K562 (cell line): ENCODE measurements at regions not wholly inside any gene's neighbourhood (a gene's known extent, or its start where the extent isn't known, plus 50 kb on each side); places are given as distances from the start of the nearest gene placed in this dataset.

Experiments used
- ATAC-seq: fragments of 200-7000 bp; cut with Tn5 transposase; 3 replicates; pipeline ENCODE4 v1.9.1; 2020; ENCODE audit warnings: moderate library complexity
- BruUV-seq: library from RNA; stranded (reverse); fragments of 400-500 nt; replicated peaks from 2 replicates; lab custom pipeline; 2021; lab: Mats Ljungman, UMichigan
- CTCF ChIA-PET: fragments of 300-600 bp; formaldehyde crosslinking; extraction: SDS; loops from one replicate; lab custom pipeline; 2021; ENCODE audit warnings: low intra/inter-chr PET ratio; lab: Yijun Ruan, JAX
- POLR2A ChIA-PET: fragments of 300-600, 350-650 bp; sonication (Branson Sonifier 250); formaldehyde crosslinking; extraction: SDS; loops from one replicate; lab custom pipeline; 2021; ENCODE audit warnings: antibody characterized with exemption, inconsistent platforms; lab: Yijun Ruan, JAX
- DNase-seq, 4 experiments: peaks; one replicate each; pipeline versions ENCODE4 v3.0.0 to v3.0.0-alpha.2; 2011 to 2018; ENCODE audit warnings: low spot score in 3 of 4, mixed read lengths in 3 of 4; ENCODE audit errors: extremely low read depth in 1 of 4
- FAIRE-seq: peaks from 2 replicates; lab custom pipeline; 2011; peaks lifted over from hg19 to GRCh38; lab: Jason Lieb, UNC
- H2AFZ ChIP-seq: 2 replicates; pipeline ENCODE4 v1.6.0; 2011; ENCODE audit warnings: low read depth, low read length, control low read depth, inconsistent platforms
- H3K27ac ChIP-seq: fragments of 200-600 bp; 3 replicates; pipeline ENCODE4 v1.8.0; 2011; ENCODE audit warnings: low read depth, mild to moderate bottlenecking, control low read depth, inconsistent platforms, low read length, moderate library complexity, mixed read lengths; ENCODE audit errors: extremely low read depth
- H3K27me3 ChIP-seq, 2 experiments: fragments of 300-600 bp in 1 of 2; 2 replicates in 1 of 2; 3 replicates in 1 of 2; pipeline versions ENCODE4 v1.6.0 to v1.8.0; 2011; ENCODE audit warnings: inconsistent platforms in 2 of 2, low read length in 2 of 2, mild to moderate bottlenecking in 1 of 2, mixed read lengths in 1 of 2, moderate library complexity in 1 of 2; ENCODE audit not compliant: control insufficient read depth in 2 of 2, insufficient read depth in 2 of 2
- H3K36me3 ChIP-seq: fragments of 300-600 bp; 3 replicates; pipeline ENCODE4 v1.8.0; 2011; ENCODE audit warnings: mild to moderate bottlenecking, low read length, inconsistent platforms; ENCODE audit not compliant: control insufficient read depth, insufficient read depth
- H3K4me1 ChIP-seq, 2 experiments: fragments of 200-600 bp in 1 of 2; replicated peaks in 1 of 2; 2 replicates in 1 of 2; 3 replicates in 1 of 2; pipeline versions ENCODE4 v1.5.1 to v1.8.0; 2011; ENCODE audit warnings: inconsistent platforms in 2 of 2, low read length in 2 of 2, mild to moderate bottlenecking in 1 of 2, mixed read lengths in 1 of 2, moderate library complexity in 1 of 2; ENCODE audit not compliant: control insufficient read depth in 2 of 2, insufficient read depth in 2 of 2
- H3K4me2 ChIP-seq: 2 replicates; pipeline ENCODE4 v1.6.1; 2011; ENCODE audit warnings: low read length, control low read depth, inconsistent platforms, mixed read lengths; ENCODE audit not compliant: insufficient read depth
- H3K4me3 ChIP-seq: fragments of 200-600 bp; sonication (generic), shearing (Covaris generic); 2 replicates; pipeline ENCODE4 v1.5.1; 2016; ENCODE audit warnings: control low read depth, inconsistent platforms
- H3K79me2 ChIP-seq: fragments of 200-600 bp; 3 replicates; pipeline ENCODE4 v1.8.0; 2011; ENCODE audit warnings: low read length, inconsistent platforms; ENCODE audit not compliant: control insufficient read depth, insufficient read depth
- H3K9ac ChIP-seq, 2 experiments: 2 replicates each; pipeline versions ENCODE4 v1.6.0 to v1.6.1; 2011; ENCODE audit warnings: low read depth in 2 of 2, low read length in 2 of 2, control low read depth in 1 of 2, inconsistent platforms in 1 of 2, mild to moderate bottlenecking in 1 of 2, mixed read lengths in 1 of 2; ENCODE audit not compliant: insufficient read depth in 1 of 2
- H3K9me1 ChIP-seq: one replicate; pipeline ENCODE4 v1.6.0; 2011; ENCODE audit warnings: inconsistent platforms, mild to moderate bottlenecking, low read length, moderate library complexity; ENCODE audit not compliant: control insufficient read depth, insufficient read depth
- H3K9me3 ChIP-seq: replicated peaks from 2 replicates; pipeline ENCODE4 v1.5.1; 2011; ENCODE audit warnings: low read depth, low read length, inconsistent platforms; ENCODE audit not compliant: control insufficient read depth, insufficient read depth
- H4K20me1 ChIP-seq: replicated peaks from 2 replicates; pipeline ENCODE4 v1.6.1; 2011; ENCODE audit warnings: low read length, inconsistent platforms, mixed read lengths; ENCODE audit not compliant: control insufficient read depth, insufficient read depth
- ETV6 ChIP-seq, 3 experiments: fragments of 150-350 bp in 1 of 3; sonication (generic) in 1 of 3; formaldehyde crosslinking in 1 of 3; IDR thresholded peaks; 2 replicates each; pipeline versions ENCODE4 v1.6.1 to v1.8.0; 2014 to 2022; ENCODE audit warnings: borderline replicate concordance in 2 of 3, low read depth in 2 of 3, antibody characterized with exemption in 1 of 3, low read length in 1 of 3, mild to moderate bottlenecking in 1 of 3, missing genetic modification reagents in 1 of 3
- HMG20A ChIP-seq: fragments of 450-650 bp; formaldehyde crosslinking; conservative IDR thresholded peaks from 2 replicates; pipeline ENCODE4 v1.4.0; 2020; ENCODE audit warnings: mild to moderate bottlenecking, mixed read lengths
- NONO ChIP-seq, 2 experiments: fragments of 200-400 bp in 1 of 2; fragments of 450-650 bp in 1 of 2; formaldehyde crosslinking in 1 of 2; IDR thresholded peaks; 2 replicates each; pipeline ENCODE4 v1.6.1; 2017; ENCODE audit warnings: low read depth in 2 of 2, mild to moderate bottlenecking in 2 of 2, moderate library complexity in 2 of 2, low read length in 1 of 2
- NR1H2 ChIP-seq: sonication (generic); formaldehyde crosslinking; IDR thresholded peaks from 2 replicates; pipeline ENCODE4 v1.4.0; 2020; ENCODE audit warnings: mild to moderate bottlenecking, missing genetic modification reagents
- POLR2AphosphoS2 ChIP-seq: IDR thresholded peaks from 2 replicates; pipeline ENCODE4 v1.6.1; 2012; ENCODE audit warnings: low read length, improper control_type of control experiment
- PRPF4 ChIP-seq: fragments of 200-400 bp; formaldehyde crosslinking; IDR thresholded peaks from one replicate; pipeline ENCODE4 v1.6.1; 2017; ENCODE audit warnings: low read length, low read depth, mild to moderate bottlenecking; ENCODE audit not compliant: insufficient read depth, poor library complexity, severe bottlenecking
- RHOXF2B ChIP-seq: fragments of 250-450 bp; sonication (Bioruptor Pico); conservative IDR thresholded peaks from 2 replicates; pipeline ENCODE4 v1.5.1; 2021
- RUNX1 ChIP-seq: sonication (generic); IDR thresholded peaks from 2 replicates; pipeline ENCODE4 v1.6.1; 2016; ENCODE audit warnings: antibody characterized with exemption, low read depth
- SMARCB1 ChIP-seq: IDR thresholded peaks from 2 replicates; pipeline ENCODE4 v1.6.1; 2011; ENCODE audit warnings: improper control_type of control experiment, low read depth; ENCODE audit not compliant: insufficient read length
- THRB ChIP-seq: fragments of 450-650 bp; formaldehyde crosslinking; conservative IDR thresholded peaks from 2 replicates; pipeline ENCODE4 v1.4.0; 2022; ENCODE audit warnings: mild to moderate bottlenecking, missing genetic modification characterization
- YY1 ChIP-seq, 3 experiments: IDR thresholded peaks; 2 replicates each; pipeline ENCODE4 v1.6.1; 2011; ENCODE audit warnings: low read length in 2 of 3, mild to moderate bottlenecking in 2 of 3, moderate library complexity in 2 of 3, borderline replicate concordance in 1 of 3, control low read depth in 1 of 3, low read depth in 1 of 3; ENCODE audit not compliant: insufficient read depth in 3 of 3, insufficient replicate concordance in 2 of 3, control insufficient read depth in 1 of 3, insufficient read length in 1 of 3; ENCODE audit errors: extremely low read depth in 1 of 3
- ZNF274 ChIP-seq: IDR thresholded peaks from 2 replicates; pipeline ENCODE4 v1.6.1; 2011; ENCODE audit warnings: low read depth, mild to moderate bottlenecking, low read length, moderate library complexity, borderline replicate concordance
- ZNF41 ChIP-seq: fragments of 250-450 bp; sonication (Bioruptor Pico); conservative IDR thresholded peaks from 2 replicates; pipeline ENCODE4 v1.4.0; 2020; ENCODE audit warnings: mild to moderate bottlenecking
- WGBS: fragments of 100-300 bp; shearing (Covaris generic); methylation state at CpG from one replicate; pipeline ENCODE4 v1.1.6; 2016; ENCODE audit warnings: low coverage, mixed read lengths; ENCODE audit not compliant: insufficient coverage; ENCODE audit errors: missing lambda C conversion rate; 5-methylcytosine and 5-hydroxymethylcytosine counted together
- in situ Hi-C: fragments of 300-500 bp; cut with MboI; formaldehyde crosslinking; loops from 4 replicates; pipeline ENCODE4 v1.15.0; 2018; ENCODE audit warnings: inconsistent platforms, mixed read lengths
- intact Hi-C: fragments of 100-400 bp; cut with micrococcal nuclease; formaldehyde crosslinking; loops from 2 replicates; pipeline ENCODE4 v1.14.2; 2022
- TF ChIP-seq, protein P1 (sequence below): sonication (generic); formaldehyde crosslinking; IDR thresholded peaks from 2 replicates; pipeline ENCODE4 v1.8.1; 2023; ENCODE audit warnings: mild to moderate bottlenecking, missing genetic modification reagents

- no peak for DNase-seq
- Histone ChIP-seq H3K9me3 (no peaks in the 10 kb centered on the region), H3K27me3 (no peaks in the 10 kb centered on the region; a peak in 2 of 5 replicates), H3K27ac (no peak overlapping the region), H3K9me1 (no peaks in the 10 kb centered on the region), H3K4me2 (no peak overlapping the region), H3K9ac (no peak overlapping the region), H3K79me2 (no peaks in the 10 kb centered on the region), H2AFZ (no peak overlapping the region), H3K4me3 (no peak overlapping the region), H4K20me1 (no peaks in the 10 kb centered on the region; the same call in 1 of the 2 replicates), H3K36me3 (no peaks in the 10 kb centered on the region), H3K4me1 (no peaks in the 10 kb centered on the region)
- in situ Hi-C loops: no loop called here
- TF ChIP-seq ZNF274 (no peak), PRPF4 (no peak), RUNX1 (no peak), HMG20A (no peak), SMARCB1 (no peak), ETV6 (IDR thresholded peaks at IDR 0.05; ENCODE audit: borderline replicate concordance in 1 of 2, low read depth in 2 of 2, low read length in 1 of 2) (no peak), ETV6 (CRISPR knock-in tag; IDR thresholded peaks at IDR 0.05; ENCODE audit: borderline replicate concordance) (no peak), POLR2AphosphoS2 (no peak), ZNF41 (CRISPR knock-in tag) (no peak), THRB (CRISPR knock-in tag) (no peak), YY1 (IDR thresholded peaks at IDR 0.05; ENCODE audit: borderline replicate concordance in 1 of 3, control insufficient read depth in 1 of 3, extremely low read depth in 1 of 3, insufficient read depth in 3 of 3, insufficient read length in 1 of 3, insufficient replicate concordance in 2 of 3, low read depth in 1 of 3, low read length in 2 of 3) (no peak), RHOXF2B (CRISPR knock-in tag) (no peak), NONO (IDR thresholded peaks at IDR 0.05; ENCODE audit: low read depth in 2 of 2, low read length in 1 of 2) (no peak), NR1H2 (CRISPR knock-in tag) (no peak)
- TF ChIP-seq, protein P1, sequence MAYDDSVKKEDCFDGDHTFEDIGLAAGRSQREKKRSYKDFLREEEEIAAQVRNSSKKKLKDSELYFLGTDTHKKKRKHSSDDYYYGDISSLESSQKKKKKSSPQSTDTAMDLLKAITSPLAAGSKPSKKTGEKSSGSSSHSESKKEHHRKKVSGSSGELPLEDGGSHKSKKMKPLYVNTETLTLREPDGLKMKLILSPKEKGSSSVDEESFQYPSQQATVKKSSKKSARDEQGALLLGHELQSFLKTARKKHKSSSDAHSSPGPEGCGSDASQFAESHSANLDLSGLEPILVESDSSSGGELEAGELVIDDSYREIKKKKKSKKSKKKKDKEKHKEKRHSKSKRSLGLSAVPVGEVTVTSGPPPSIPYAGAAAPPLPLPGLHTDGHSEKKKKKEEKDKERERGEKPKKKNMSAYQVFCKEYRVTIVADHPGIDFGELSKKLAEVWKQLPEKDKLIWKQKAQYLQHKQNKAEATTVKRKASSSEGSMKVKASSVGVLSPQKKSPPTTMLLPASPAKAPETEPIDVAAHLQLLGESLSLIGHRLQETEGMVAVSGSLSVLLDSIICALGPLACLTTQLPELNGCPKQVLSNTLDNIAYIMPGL: no peak
- BruUV-seq: no TSS peak
- ChIA-PET POLR2A (interaction anchor here (0.6 kb wide), 1 partner anchor 446 kb away, joined by 3 read pairs; no protein-coding TSS in a partner anchor), CTCF (no interaction called here)
- FAIRE-seq: no peak
- intact Hi-C loops: no loop called here
- no peak for ATAC-seq
- 1% methylated on average over 9 of the region's 19 CpGs for WGBS
Measured at GRCh38 chr22:48700566-48701295, 1126.9 kb downstream of the BRD1 start.
